Glutamatergic neuron (in vitro differentiated cells): ENCODE measurements at regions not wholly inside any gene's neighbourhood (a gene's known extent, or its start where the extent isn't known, plus 50 kb on each side); places are given as distances from the start of the nearest gene placed in this dataset.

Experiments
- DNase-seq: peaks from one replicate; pipeline ENCODE4 v3.0.0; 2022
- H3K27ac Mint-ChIP-seq: one replicate; pipeline ENCODE4 v1.8.0; 2020; ENCODE audit warnings: mild to moderate bottlenecking, mixed read lengths, inconsistent platforms; ENCODE audit not compliant: unreplicated experiment
- H3K27me3 Mint-ChIP-seq: one replicate; pipeline ENCODE4 v1.8.0; 2020; ENCODE audit warnings: mild to moderate bottlenecking, moderate library complexity, mixed read lengths, inconsistent platforms; ENCODE audit not compliant: unreplicated experiment
- H3K36me3 Mint-ChIP-seq: one replicate; pipeline ENCODE4 v1.8.0; 2020; ENCODE audit warnings: mild to moderate bottlenecking, mixed read lengths, inconsistent platforms; ENCODE audit not compliant: unreplicated experiment
- H3K4me1 Mint-ChIP-seq: one replicate; pipeline ENCODE4 v1.8.0; 2020; ENCODE audit warnings: mild to moderate bottlenecking, low read depth, mixed read lengths, inconsistent platforms; ENCODE audit not compliant: unreplicated experiment
- H3K4me3 Mint-ChIP-seq: one replicate; pipeline ENCODE4 v1.8.0; 2020; ENCODE audit warnings: mild to moderate bottlenecking, mixed read lengths, inconsistent platforms; ENCODE audit not compliant: unreplicated experiment
- H3K9me3 Mint-ChIP-seq: one replicate; pipeline ENCODE4 v1.8.0; 2020; ENCODE audit warnings: mild to moderate bottlenecking, moderate library complexity, mixed read lengths, inconsistent platforms; ENCODE audit not compliant: unreplicated experiment
- CTCF ChIP-seq: fragments of 200-600 bp; sonication (generic); IDR thresholded peaks from one replicate; pipeline ENCODE4 v1.5.0; 2021; ENCODE audit not compliant: partially characterized antibody, unreplicated experiment

GRCh38 chr1:34290831-34291230 is 114.1 kb downstream of the C1orf94 start:
- no peak for DNase-seq
- no peak overlapping the region for H3K27ac Mint-ChIP-seq
- no peaks in the 10 kb centered on the region for H3K36me3 Mint-ChIP-seq
- no peak for TF ChIP-seq CTCF
- H3K9me3 Mint-ChIP-seq, result no peaks in the 10 kb centered on the region
- no peak overlapping the region for H3K4me3 Mint-ChIP-seq
- no peaks in the 10 kb centered on the region for H3K4me1 Mint-ChIP-seq
- no peaks in the 10 kb centered on the region for H3K27me3 Mint-ChIP-seq

GRCh38 chr1:34292472-34292871 is 115.8 kb downstream of the C1orf94 start:
- H3K4me3 Mint-ChIP-seq, result no peak overlapping the region
- H3K27ac Mint-ChIP-seq, result no peak overlapping the region
- H3K36me3 Mint-ChIP-seq, result no peaks in the 10 kb centered on the region
- no peaks in the 10 kb centered on the region for H3K4me1 Mint-ChIP-seq
- no peak for TF ChIP-seq CTCF
- no peak for DNase-seq
- H3K9me3 Mint-ChIP-seq, result peaks cover 2% of the 10 kb centered on the region
- no peaks in the 10 kb centered on the region for H3K27me3 Mint-ChIP-seq

- Mint-ChIP-seq H3K36me3 (no peaks in the 10 kb centered on the region), H3K27me3 (no peaks in the 10 kb centered on the region), H3K4me3 (no peak overlapping the region), H3K4me1 (no peaks in the 10 kb centered on the region), H3K27ac (no peak overlapping the region), H3K9me3 (peaks cover 2% of the 10 kb centered on the region)
- no peak for TF ChIP-seq CTCF
- DNase-seq, result no peak
Measured at GRCh38 chr1:34296059-34296458, 119.4 kb downstream of the C1orf94 start.

- Mint-ChIP-seq H3K4me3 (no peak overlapping the region), H3K9me3 (no peaks in the 10 kb centered on the region), H3K4me1 (no peaks in the 10 kb centered on the region), H3K27me3 (no peaks in the 10 kb centered on the region), H3K27ac (no peak overlapping the region), H3K36me3 (no peaks in the 10 kb centered on the region)
- no peak for DNase-seq
- TF ChIP-seq CTCF, result no peak
Measured at GRCh38 chr1:34302798-34303197, 126.1 kb downstream of the C1orf94 start.

- TF ChIP-seq CTCF, result no peak
- Mint-ChIP-seq H3K4me1 (no peaks in the 10 kb centered on the region), H3K27me3 (no peaks in the 10 kb centered on the region), H3K4me3 (no peak overlapping the region), H3K36me3 (no peaks in the 10 kb centered on the region), H3K27ac (no peak overlapping the region), H3K9me3 (no peaks in the 10 kb centered on the region)
- DNase-seq, result no peak
Measured at GRCh38 chr1:34303218-34303617, 126.5 kb downstream of the C1orf94 start.
